SK-N-SH (cell line): ENCODE measurements at regions not wholly inside any gene's neighbourhood (a gene's known extent, or its start where the extent isn't known, plus 50 kb on each side); places are given as distances from the start of the nearest gene placed in this dataset.

ENCODE experiments used
- CTCF ChIA-PET: fragments of 300-600, 350-600 bp; formaldehyde crosslinking; extraction: SDS; loops from one replicate; lab custom pipeline; 2021; lab: Yijun Ruan, JAX
- POLR2A ChIA-PET: fragments of 350-600 bp; sonication (Branson Sonifier 250); formaldehyde crosslinking; extraction: SDS; loops from one replicate; lab custom pipeline; 2020; ENCODE audit warnings: antibody characterized with exemption, inconsistent platforms; lab: Yijun Ruan, JAX
- DNase-seq: peaks from one replicate; pipeline ENCODE4 v3.0.0; 2012
- H2AFZ ChIP-seq: fragments of 200-600 bp; sonication (generic); 2 replicates; pipeline ENCODE4 v1.8.1; 2016; ENCODE audit warnings: antibody characterized with exemption, mild to moderate bottlenecking, low read depth
- H3F3A ChIP-seq: fragments of 200-600 bp; sonication (generic); replicated peaks from 2 replicates; pipeline ENCODE3; 2016; ENCODE audit warnings: antibody characterized with exemption, mild to moderate bottlenecking; ENCODE audit not compliant: insufficient read depth
- H3K27ac ChIP-seq, 2 experiments: fragments of 200-500 bp in 1 of 2; fragments of 200-600 bp in 1 of 2; sonication (Bioruptor generic) in 1 of 2; sonication (generic), shearing (Covaris generic) in 1 of 2; 2 replicates each; pipeline versions ENCODE4 v1.5.1 to v1.6.1; 2014 to 2016; ENCODE audit warnings: low read depth in 2 of 2, inconsistent platforms in 1 of 2, low read length in 1 of 2, mild to moderate bottlenecking in 1 of 2, mixed read lengths in 1 of 2
- H3K27me3 ChIP-seq: fragments of 200-600 bp; sonication (generic), shearing (Covaris generic); 2 replicates; pipeline ENCODE4 v1.6.1; 2016; ENCODE audit warnings: mixed run types; ENCODE audit not compliant: insufficient read depth
- H3K36me3 ChIP-seq, 2 experiments: fragments of 200-500 bp in 1 of 2; fragments of 200-600 bp in 1 of 2; sonication (Bioruptor generic) in 1 of 2; sonication (generic) in 1 of 2; replicated peaks in 1 of 2; 2 replicates each; pipeline versions ENCODE3 to v1.5.1; 2014 to 2016; ENCODE audit warnings: low read length in 1 of 2, mild to moderate bottlenecking in 1 of 2; ENCODE audit not compliant: insufficient read depth in 2 of 2, control insufficient read depth in 1 of 2
- H3K4me1 ChIP-seq, 2 experiments: fragments of 200-500 bp in 1 of 2; fragments of 200-600 bp in 1 of 2; sonication (Bioruptor generic) in 1 of 2; sonication (generic), shearing (Covaris generic) in 1 of 2; 2 replicates each; pipeline versions ENCODE4 v1.5.1 to v1.6.1; 2014 to 2016; ENCODE audit warnings: low read depth in 1 of 2, low read length in 1 of 2, mixed run types in 1 of 2; ENCODE audit not compliant: insufficient read depth in 2 of 2, control insufficient read depth in 1 of 2
- H3K4me2 ChIP-seq: fragments of 200-600 bp; sonication (generic), shearing (Covaris generic); 2 replicates; pipeline ENCODE4 v1.6.1; 2017; ENCODE audit warnings: mixed run types
- H3K4me3 ChIP-seq, 2 experiments: fragments of 200-500 bp in 1 of 2; fragments of 200-600 bp in 1 of 2; sonication (Bioruptor generic) in 1 of 2; sonication (generic), shearing (Covaris generic) in 1 of 2; 2 replicates each; pipeline versions ENCODE4 v1.5.1 to v1.8.1; 2014 to 2016; ENCODE audit warnings: low read depth in 2 of 2, inconsistent platforms in 1 of 2, low read length in 1 of 2, mild to moderate bottlenecking in 1 of 2, mixed read lengths in 1 of 2, moderate library complexity in 1 of 2
- H3K79me2 ChIP-seq: fragments of 200-600 bp; sonication (generic); 2 replicates; pipeline ENCODE4 v1.8.1; 2017; ENCODE audit warnings: mild to moderate bottlenecking; ENCODE audit not compliant: insufficient read depth
- H3K9ac ChIP-seq: fragments of 200-600 bp; sonication (generic); 2 replicates; pipeline ENCODE4 v1.6.1; 2017; ENCODE audit warnings: mixed run types
- H3K9me2 ChIP-seq: fragments of 200-600 bp; sonication (generic); 2 replicates; pipeline ENCODE4 v1.6.1; 2017; ENCODE audit warnings: mixed run types
- H3K9me3 ChIP-seq: fragments of 200-600 bp; sonication (generic); 2 replicates; pipeline ENCODE4 v1.6.1; 2017; ENCODE audit warnings: mixed run types, mild to moderate bottlenecking, moderate library complexity
- H4K20me1 ChIP-seq: fragments of 200-600 bp; sonication (generic); 2 replicates; pipeline ENCODE4 v1.6.1; 2017; ENCODE audit warnings: mild to moderate bottlenecking, mixed run types; ENCODE audit not compliant: insufficient read depth
- CHD2 ChIP-seq: fragments of 150-350 bp; IDR thresholded peaks from 2 replicates; pipeline ENCODE4 v1.6.1; 2018; ENCODE audit warnings: low read length; ENCODE audit not compliant: partially characterized antibody
- ELF1 ChIP-seq: IDR thresholded peaks from 2 replicates; pipeline ENCODE4 v1.4.0; 2012
- EP300 ChIP-seq, 2 experiments: IDR thresholded peaks; 2 replicates each; pipeline versions ENCODE4 v1.4.0 to v1.6.1; 2012; ENCODE audit warnings: borderline replicate concordance in 1 of 2, low read depth in 1 of 2, low read length in 1 of 2
- EZH2phosphoT487 ChIP-seq: fragments of 200-600 bp; sonication (generic); IDR thresholded peaks from 2 replicates; pipeline ENCODE4 v1.6.1; 2017; ENCODE audit warnings: low read depth, mixed run types, mild to moderate bottlenecking, antibody characterized with exemption, moderate library complexity, borderline replicate concordance
- FOXJ3 ChIP-seq: sonication (generic); formaldehyde crosslinking; IDR thresholded peaks from 2 replicates; pipeline ENCODE4 v1.5.1; 2020; ENCODE audit warnings: mild to moderate bottlenecking, missing genetic modification reagents
- FOXM1 ChIP-seq: IDR thresholded peaks from 2 replicates; pipeline ENCODE4 v1.4.0; 2012; ENCODE audit warnings: low read depth, mild to moderate bottlenecking
- GATA2 ChIP-seq: sonication (generic); formaldehyde crosslinking; IDR thresholded peaks from 2 replicates; pipeline ENCODE4 v1.5.0; 2020; ENCODE audit warnings: mild to moderate bottlenecking, missing genetic modification reagents
- JUND ChIP-seq: IDR thresholded peaks from 2 replicates; pipeline ENCODE4 v1.4.0; 2012
- MXI1 ChIP-seq: IDR thresholded peaks from 2 replicates; pipeline ENCODE4 v1.6.1; 2012; ENCODE audit warnings: mild to moderate bottlenecking, low read depth, low read length, improper control_type of control experiment
- NFIC ChIP-seq: IDR thresholded peaks from 2 replicates; pipeline ENCODE4 v1.4.0; 2012; ENCODE audit warnings: borderline replicate concordance
- NRF1 ChIP-seq: IDR thresholded peaks from 2 replicates; pipeline ENCODE4 v1.6.1; 2012; ENCODE audit warnings: low read depth, mild to moderate bottlenecking, low read length
- POLR2AphosphoS5 ChIP-seq: IDR thresholded peaks from 2 replicates; pipeline ENCODE4 v1.6.1; 2012; ENCODE audit warnings: low read depth, low read length
- RAD21 ChIP-seq: IDR thresholded peaks from 2 replicates; pipeline ENCODE4 v1.6.1; 2012; ENCODE audit warnings: mild to moderate bottlenecking, low read length
- RCOR1 ChIP-seq: fragments of 150-350 bp; IDR thresholded peaks from 2 replicates; pipeline ENCODE4 v1.6.1; 2017; ENCODE audit warnings: antibody characterized with exemption, low read length
- REST ChIP-seq: IDR thresholded peaks from 2 replicates; pipeline ENCODE4 v1.6.1; 2012; ENCODE audit warnings: mild to moderate bottlenecking, low read depth, low read length, moderate library complexity
- RFX5 ChIP-seq: IDR thresholded peaks from 2 replicates; pipeline ENCODE4 v1.6.1; 2012; ENCODE audit warnings: mild to moderate bottlenecking, improper control_type of control experiment, low read length
- RXRA ChIP-seq: IDR thresholded peaks from 2 replicates; pipeline ENCODE4 v1.4.0; 2012; ENCODE audit warnings: low read depth, mild to moderate bottlenecking, borderline replicate concordance
- SMC3 ChIP-seq: IDR thresholded peaks from 2 replicates; pipeline ENCODE4 v1.6.1; 2012; ENCODE audit warnings: low read depth, low read length, improper control_type of control experiment
- TAF1 ChIP-seq: IDR thresholded peaks from 2 replicates; pipeline ENCODE4 v1.6.1; 2012; ENCODE audit warnings: low read depth, mild to moderate bottlenecking, low read length, moderate library complexity, borderline replicate concordance
- TCF12 ChIP-seq: IDR thresholded peaks from 2 replicates; pipeline ENCODE4 v1.4.0; 2012
- TEAD4 ChIP-seq: IDR thresholded peaks from 2 replicates; pipeline ENCODE4 v1.4.0; 2012; ENCODE audit warnings: mild to moderate bottlenecking, borderline replicate concordance; ENCODE audit not compliant: insufficient read depth
- USF1 ChIP-seq: IDR thresholded peaks from 2 replicates; pipeline ENCODE4 v1.4.0; 2012; ENCODE audit warnings: low read depth, borderline replicate concordance
- YY1 ChIP-seq: IDR thresholded peaks from 2 replicates; pipeline ENCODE4 v1.4.0; 2012; ENCODE audit warnings: low read depth, mild to moderate bottlenecking
- WGBS: methylation state at CpG from one replicate; pipeline ENCODE4 v1.1.6; 2017; ENCODE audit warnings: low lambda C conversion rate; 5-methylcytosine and 5-hydroxymethylcytosine counted together
- TF ChIP-seq, protein P1 (sequence below): fragments of 150-350 bp; IDR thresholded peaks from 2 replicates; pipeline ENCODE4 v1.6.1; 2017; ENCODE audit warnings: antibody characterized with exemption, low read length, low read depth, borderline replicate concordance

GRCh38 chr12:19666070-19666469, 226.8 kb downstream of the AEBP2 start (continued):
- TF ChIP-seq, protein P1, sequence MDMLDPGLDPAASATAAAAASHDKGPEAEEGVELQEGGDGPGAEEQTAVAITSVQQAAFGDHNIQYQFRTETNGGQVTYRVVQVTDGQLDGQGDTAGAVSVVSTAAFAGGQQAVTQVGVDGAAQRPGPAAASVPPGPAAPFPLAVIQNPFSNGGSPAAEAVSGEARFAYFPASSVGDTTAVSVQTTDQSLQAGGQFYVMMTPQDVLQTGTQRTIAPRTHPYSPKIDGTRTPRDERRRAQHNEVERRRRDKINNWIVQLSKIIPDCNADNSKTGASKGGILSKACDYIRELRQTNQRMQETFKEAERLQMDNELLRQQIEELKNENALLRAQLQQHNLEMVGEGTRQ, result no peak
- no peak for TF ChIP-seq NFIC
- no peak for TF ChIP-seq RCOR1
- TF ChIP-seq, all 33 proteins: peak for 0

- no peaks in the 10 kb centered on the region for H3K9me2 ChIP-seq
- H3K4me2 ChIP-seq, result no peak overlapping the region
- no peak overlapping the region for H2AFZ ChIP-seq
- no peaks in the 10 kb centered on the region for H3K79me2 ChIP-seq
- CTCF ChIA-PET, result interaction anchor here (1.4 kb wide), 1 partner anchor 15 kb away, joined by 4 read pairs; no protein-coding TSS in a partner anchor
- no peak for TF ChIP-seq RXRA
- TF ChIP-seq FOXJ3 (CRISPR knock-in tag), result no peak
- TF ChIP-seq TEAD4, result no peak
- no peak for TF ChIP-seq RAD21
- TF ChIP-seq RFX5, result no peak
- no peak for TF ChIP-seq FOXM1
- no peak for TF ChIP-seq RCOR1
- TF ChIP-seq NRF1, result no peak
- TF ChIP-seq TCF12, result no peak
- no peak for TF ChIP-seq USF1
- TF ChIP-seq EZH2phosphoT487, result no peak
- TF ChIP-seq TAF1, result no peak
- no peak for TF ChIP-seq GATA2 (CRISPR knock-in tag)
- no peak for TF ChIP-seq YY1
- no peak for DNase-seq
- no peak overlapping the region for H3K4me3 ChIP-seq
- no peak overlapping the region for H3K27ac ChIP-seq
- H3F3A ChIP-seq, result no peaks in the 10 kb centered on the region
- no peaks in the 10 kb centered on the region for H3K27me3 ChIP-seq
- POLR2A ChIA-PET, result no interaction called here
- no peak overlapping the region for H3K9ac ChIP-seq
- H3K36me3 ChIP-seq, result no peaks in the 10 kb centered on the region
- peaks cover 0 to 14% of the 10 kb centered on the region in 2 experiments; a peak in 2 of 4 replicates for H3K4me1 ChIP-seq
- no peaks in the 10 kb centered on the region for H4K20me1 ChIP-seq
- 100% methylated on average over 1 of the region's 1 CpG for WGBS
- no peaks in the 10 kb centered on the region for H3K9me3 ChIP-seq
These were observed 230.5 kb downstream of the AEBP2 start for GRCh38 chr12:19669793-19670192.

DNA sequence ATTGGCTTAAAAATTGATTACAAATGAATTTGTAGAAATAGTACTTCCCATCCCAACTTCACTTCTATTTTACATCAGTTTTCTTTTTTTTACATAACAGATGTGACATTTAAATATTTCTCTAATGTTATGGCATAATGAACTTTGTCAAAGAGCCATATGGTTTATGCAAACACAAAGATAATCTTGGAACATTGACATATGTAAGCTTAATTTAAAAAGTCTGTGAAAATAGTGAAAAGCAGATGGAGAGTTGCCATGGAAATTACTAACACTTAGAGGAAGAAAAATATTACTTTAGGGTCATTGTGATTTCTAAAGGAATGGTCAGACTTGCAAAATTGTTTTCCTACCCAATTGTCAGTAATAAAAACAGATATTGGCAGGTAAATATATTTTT, 232.4 kb downstream of the AEBP2 start:
- no peaks in the 10 kb centered on the region for H3K9me2 ChIP-seq
- no peaks in the 10 kb centered on the region for H3K36me3 ChIP-seq
- no peaks in the 10 kb centered on the region for H3K9me3 ChIP-seq
- CTCF ChIA-PET, result interaction anchor here (1.3 kb wide), 1 partner anchor 164 kb away, joined by 5 read pairs; no protein-coding TSS in a partner anchor
- no peak overlapping the region for H2AFZ ChIP-seq
- H4K20me1 ChIP-seq, result no peaks in the 10 kb centered on the region
- POLR2A ChIA-PET, result no interaction called here
- no peak overlapping the region for H3K9ac ChIP-seq
- H3K4me3 ChIP-seq, result no peak overlapping the region
- no peak overlapping the region for H3K4me2 ChIP-seq
- peak; percentile 54 for DNase-seq
- peak overlapping the region; percentile 45 to 73; a peak in 3 of 4 replicates for H3K27ac ChIP-seq
- H3K27me3 ChIP-seq, result no peaks in the 10 kb centered on the region
- no peaks in the 10 kb centered on the region for H3K79me2 ChIP-seq
- no peaks in the 10 kb centered on the region for H3F3A ChIP-seq
- peaks cover 0 to 14% of the 10 kb centered on the region in 2 experiments; a peak in 2 of 4 replicates for H3K4me1 ChIP-seq
- TF ChIP-seq ELF1 (no peak), EP300 (IDR thresholded peaks at IDR 0.05; ENCODE audit: borderline replicate concordance in 1 of 2, low read depth in 1 of 2, low read length in 1 of 2) (peak; percentile 66 to 96), RXRA (no peak), RAD21 (no peak), REST (no peak), SMC3 (no peak), POLR2AphosphoS5 (peak; percentile 80; the same call in 1 of the 2 replicates), FOXM1 (0 out of 2 replicates have a peak, but pooled peaks have one; percentile 50), CHD2 (peak; percentile 67), MXI1 (no peak), JUND (peak; percentile 33; the same call in 1 of the 2 replicates)
